H9 (cell line): ENCODE measurements at regions not wholly inside any gene's neighbourhood (a gene's known extent, or its start where the extent isn't known, plus 50 kb on each side); places are given as distances from the start of the nearest gene placed in this dataset.
A peak's percentile ranks its signal among the peaks of the same experiment; 100 is the strongest.

Source experiments
- DNase-seq: peaks from one replicate; pipeline ENCODE4 v3.0.0-alpha.2; 2017
- H2AFZ ChIP-seq: one replicate; pipeline ENCODE4 v1.6.1; 2013; ENCODE audit warnings: mild to moderate bottlenecking, low read length, control low read depth, moderate library complexity
- H2AK5ac ChIP-seq: 2 replicates; pipeline ENCODE4 v1.6.1; 2013; ENCODE audit warnings: low read length, control low read depth, mixed read lengths; ENCODE audit not compliant: insufficient read length
- H2BK120ac ChIP-seq: one replicate; pipeline ENCODE4 v1.6.1; 2013; ENCODE audit warnings: low read depth, mild to moderate bottlenecking, low read length, control low read depth, inconsistent platforms; ENCODE audit not compliant: poor library complexity, severe bottlenecking
- H2BK12ac ChIP-seq: 2 replicates; pipeline ENCODE4 v1.6.1; 2013; ENCODE audit warnings: low read length, control low read depth, mixed read lengths, low read depth; ENCODE audit not compliant: insufficient read length
- H2BK15ac ChIP-seq: 2 replicates; pipeline ENCODE4 v1.6.1; 2013; ENCODE audit warnings: low read depth, low read length, control low read depth
- H2BK20ac ChIP-seq: one replicate; pipeline ENCODE4 v1.6.1; 2013; ENCODE audit warnings: low read depth, mild to moderate bottlenecking, low read length, control low read depth, inconsistent platforms; ENCODE audit not compliant: poor library complexity, severe bottlenecking
- H2BK5ac ChIP-seq: 2 replicates; pipeline ENCODE4 v1.6.1; 2013; ENCODE audit warnings: low read length, control low read depth, mixed read lengths; ENCODE audit not compliant: insufficient read length
- H3K14ac ChIP-seq: 2 replicates; pipeline ENCODE4 v1.6.1; 2013; ENCODE audit warnings: low read length, control low read depth; ENCODE audit not compliant: insufficient read depth
- H3K18ac ChIP-seq: 2 replicates; pipeline ENCODE4 v1.6.1; 2013; ENCODE audit warnings: low read depth, mild to moderate bottlenecking, mixed read lengths, low read length, control low read depth; ENCODE audit not compliant: insufficient read length
- H3K23ac ChIP-seq: 2 replicates; pipeline ENCODE4 v1.6.1; 2013; ENCODE audit warnings: low read length, control low read depth, mixed read lengths, low read depth; ENCODE audit not compliant: insufficient read length
- H3K23me2 ChIP-seq: 2 replicates; pipeline ENCODE4 v1.6.1; 2013; ENCODE audit warnings: low read depth, mild to moderate bottlenecking, mixed read lengths, low read length, control low read depth; ENCODE audit not compliant: insufficient read length, poor library complexity, severe bottlenecking
- H3K27ac ChIP-seq: 2 replicates; pipeline ENCODE4 v1.5.1; 2013; ENCODE audit warnings: low read length, control low read depth, mixed read lengths, low read depth; ENCODE audit not compliant: insufficient read length
- H3K27me3 ChIP-seq: 2 replicates; pipeline ENCODE4 v1.6.1; 2013; ENCODE audit warnings: low read length, control low read depth, inconsistent platforms; ENCODE audit not compliant: insufficient read depth
- H3K4ac ChIP-seq: 2 replicates; pipeline ENCODE4 v1.6.1; 2013; ENCODE audit warnings: low read depth, mild to moderate bottlenecking, control low read depth, inconsistent platforms, low read length, moderate library complexity
- H3K4me1 ChIP-seq: 2 replicates; pipeline ENCODE4 v1.6.1; 2013; ENCODE audit warnings: low read length, control low read depth, inconsistent platforms; ENCODE audit not compliant: insufficient read depth
- H3K4me2 ChIP-seq: 2 replicates; pipeline ENCODE4 v1.6.1; 2013; ENCODE audit warnings: low read length, control low read depth, mixed read lengths; ENCODE audit not compliant: insufficient read length, insufficient read depth
- H3K56ac ChIP-seq: 2 replicates; pipeline ENCODE4 v1.6.1; 2013; ENCODE audit warnings: low read depth, mild to moderate bottlenecking, mixed read lengths, low read length, control low read depth; ENCODE audit not compliant: insufficient read length
- H3K79me1 ChIP-seq: 2 replicates; pipeline ENCODE4 v1.6.1; 2013; ENCODE audit warnings: low read depth, mild to moderate bottlenecking, moderate library complexity, low read length, control low read depth, inconsistent platforms; ENCODE audit not compliant: insufficient read depth, poor library complexity, severe bottlenecking
- H3K79me2 ChIP-seq: 2 replicates; pipeline ENCODE4 v1.6.1; 2013; ENCODE audit warnings: low read length, control low read depth, inconsistent platforms; ENCODE audit not compliant: insufficient read depth
- H3K9ac ChIP-seq: 2 replicates; pipeline ENCODE4 v1.6.1; 2013; ENCODE audit warnings: low read length, control low read depth, mixed read lengths; ENCODE audit not compliant: insufficient read length; ENCODE audit errors: extremely low read depth
- H3K9me3 ChIP-seq: one replicate; pipeline ENCODE4 v1.6.1; 2013; ENCODE audit warnings: low read depth, low read length, inconsistent platforms; ENCODE audit not compliant: control insufficient read depth
- H3T11ph ChIP-seq: one replicate; pipeline ENCODE4 v1.6.1; 2013; ENCODE audit warnings: mild to moderate bottlenecking, low read length, control low read depth, inconsistent platforms
- H4K20me1 ChIP-seq: one replicate; pipeline ENCODE4 v1.6.1; 2013; ENCODE audit not compliant: control insufficient read depth, insufficient read length, insufficient read depth
- H4K5ac ChIP-seq: 2 replicates; pipeline ENCODE4 v1.6.1; 2013; ENCODE audit warnings: low read depth, mild to moderate bottlenecking, mixed read lengths, low read length, control low read depth; ENCODE audit not compliant: insufficient read length
- H4K8ac ChIP-seq: replicated peaks from 2 replicates; pipeline ENCODE4 v1.6.1; 2013; ENCODE audit warnings: low read length, control low read depth, mixed read lengths, low read depth; ENCODE audit not compliant: insufficient read length
- H4K91ac ChIP-seq: 2 replicates; pipeline ENCODE4 v1.6.1; 2013; ENCODE audit warnings: low read depth, mild to moderate bottlenecking, moderate library complexity, mixed read lengths, low read length, control low read depth; ENCODE audit not compliant: insufficient read length
- H3K27ac Mint-ChIP-seq, 3 experiments: 2 replicates in 2 of 3; 3 replicates in 1 of 3; pipeline ENCODE4 v1.8.0; 2020 to 2021; ENCODE audit warnings: mixed read lengths in 3 of 3, mild to moderate bottlenecking in 1 of 3, moderate library complexity in 1 of 3
- H3K27me3 Mint-ChIP-seq: 2 replicates; pipeline ENCODE4 v1.8.0; 2021; ENCODE audit warnings: low read depth, mild to moderate bottlenecking, moderate library complexity, mixed read lengths
- H3K36me3 Mint-ChIP-seq, 3 experiments: 2 replicates in 2 of 3; 3 replicates in 1 of 3; pipeline ENCODE4 v1.8.0; 2020 to 2021; ENCODE audit warnings: low read depth in 3 of 3, mixed read lengths in 3 of 3; ENCODE audit not compliant: insufficient read depth in 1 of 3
- H3K4me1 Mint-ChIP-seq, 2 experiments: 2 replicates each; pipeline ENCODE4 v1.8.0; 2020; ENCODE audit warnings: mixed read lengths in 2 of 2
- H3K4me3 Mint-ChIP-seq, 2 experiments: 2 replicates in 1 of 2; 3 replicates in 1 of 2; pipeline ENCODE4 v1.8.0; 2020 to 2021; ENCODE audit warnings: mild to moderate bottlenecking in 2 of 2, mixed read lengths in 2 of 2, moderate library complexity in 1 of 2
- H3K9me3 Mint-ChIP-seq, 2 experiments: 2 replicates in 1 of 2; 3 replicates in 1 of 2; pipeline ENCODE4 v1.8.0; 2020; ENCODE audit warnings: mild to moderate bottlenecking in 2 of 2, mixed read lengths in 2 of 2, moderate library complexity in 1 of 2
- WGBS: extraction: QIAGEN DNeasy Blood & Tissue Kit; methylation state at CpG from one replicate; pipeline ENCODE4 v1.1.7; 2013; ENCODE audit warnings: missing lambda C conversion rate, low lambda C conversion rate, mixed read lengths; ENCODE audit not compliant: insufficient read length; ENCODE audit errors: extremely low coverage; 5-methylcytosine and 5-hydroxymethylcytosine counted together
- TF ChIP-seq, protein P1 (sequence below): fragments of 200-600 bp; sonication (generic); conservative IDR thresholded peaks from 3 replicates; pipeline ENCODE4 v1.8.0; 2021; ENCODE audit warnings: antibody characterized with exemption, mild to moderate bottlenecking

DNA sequence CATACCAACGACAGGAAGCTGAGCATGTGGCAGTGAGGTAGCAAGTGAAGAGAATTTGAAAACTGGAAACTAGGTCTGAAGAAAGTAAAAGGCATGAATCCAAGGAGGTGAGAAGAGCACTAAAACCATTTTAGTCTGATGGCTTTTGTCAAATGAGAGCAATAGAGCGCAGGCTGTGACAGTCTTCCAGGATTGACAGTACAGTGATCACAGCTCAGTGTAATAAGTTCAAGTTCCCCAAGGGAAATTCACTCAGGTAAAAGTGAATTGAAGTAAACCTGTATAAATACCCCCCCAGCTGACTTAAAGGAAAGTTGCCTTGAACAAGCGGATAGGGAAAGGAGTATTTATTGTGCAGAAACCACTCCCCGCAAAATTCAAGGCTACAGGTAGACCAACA lies 224.2 kb upstream of the CRBN start:
- Histone ChIP-seq H4K8ac (no peak overlapping the region), H2BK15ac (no peak overlapping the region), H3K23ac (no peak overlapping the region), H3K4me1 (no peaks in the 10 kb centered on the region; the same call in 1 of the 2 replicates), H2AK5ac (no peak overlapping the region), H3T11ph (no peak overlapping the region), H3K56ac (no peak overlapping the region), H3K4me2 (no peak overlapping the region), H3K18ac (no peak overlapping the region), H3K27me3 (no peaks in the 10 kb centered on the region), H4K20me1 (no peaks in the 10 kb centered on the region), H3K79me1 (no peaks in the 10 kb centered on the region), H2BK120ac (no peak overlapping the region), H3K14ac (no peak overlapping the region), H2BK12ac (no peak overlapping the region), H3K23me2 (no peaks in the 10 kb centered on the region), H3K27ac (no peak overlapping the region), H4K5ac (no peak overlapping the region), H4K91ac (no peak overlapping the region), H3K9me3 (peaks cover 8% of the 10 kb centered on the region), H3K9ac (no peak overlapping the region), H3K79me2 (no peaks in the 10 kb centered on the region), H3K4ac (no peak overlapping the region), H2BK20ac (no peak overlapping the region), H2AFZ (no peak overlapping the region), H2BK5ac (no peak overlapping the region)
- Mint-ChIP-seq H3K4me3 (no peak overlapping the region), H3K4me1 (peaks cover 17 to 24% of the 10 kb centered on the region in 2 experiments), H3K27me3 (peaks cover 1% of the 10 kb centered on the region; the same call in 1 of the 2 replicates), H3K36me3 (peaks cover 4 to 21% (median 5%) of the 10 kb centered on the region in 3 experiments), H3K9me3 (peaks cover 19 to 25% of the 10 kb centered on the region in 2 experiments; a peak in 4 of 5 replicates), H3K27ac (peak overlapping the region in 1 of 3 experiments; percentile 90; a peak in 2 of 7 replicates)
- TF ChIP-seq, protein P1, sequence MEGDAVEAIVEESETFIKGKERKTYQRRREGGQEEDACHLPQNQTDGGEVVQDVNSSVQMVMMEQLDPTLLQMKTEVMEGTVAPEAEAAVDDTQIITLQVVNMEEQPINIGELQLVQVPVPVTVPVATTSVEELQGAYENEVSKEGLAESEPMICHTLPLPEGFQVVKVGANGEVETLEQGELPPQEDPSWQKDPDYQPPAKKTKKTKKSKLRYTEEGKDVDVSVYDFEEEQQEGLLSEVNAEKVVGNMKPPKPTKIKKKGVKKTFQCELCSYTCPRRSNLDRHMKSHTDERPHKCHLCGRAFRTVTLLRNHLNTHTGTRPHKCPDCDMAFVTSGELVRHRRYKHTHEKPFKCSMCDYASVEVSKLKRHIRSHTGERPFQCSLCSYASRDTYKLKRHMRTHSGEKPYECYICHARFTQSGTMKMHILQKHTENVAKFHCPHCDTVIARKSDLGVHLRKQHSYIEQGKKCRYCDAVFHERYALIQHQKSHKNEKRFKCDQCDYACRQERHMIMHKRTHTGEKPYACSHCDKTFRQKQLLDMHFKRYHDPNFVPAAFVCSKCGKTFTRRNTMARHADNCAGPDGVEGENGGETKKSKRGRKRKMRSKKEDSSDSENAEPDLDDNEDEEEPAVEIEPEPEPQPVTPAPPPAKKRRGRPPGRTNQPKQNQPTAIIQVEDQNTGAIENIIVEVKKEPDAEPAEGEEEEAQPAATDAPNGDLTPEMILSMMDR, result no peak
- no CpG with 5 or more reads among the region's 4 CpGs for WGBS
- no peak for DNase-seq
